Cardiac muscle cell (in vitro differentiated cells and primary cell): ENCODE measurements at regions not wholly inside any gene's neighbourhood (a gene's known extent, or its start where the extent isn't known, plus 50 kb on each side); places are given as distances from the start of the nearest gene placed in this dataset.

ENCODE experiments used
- DNase-seq, 2 donors: peaks; one replicate each; pipeline versions ENCODE4 v3.0.0 to v3.0.0-alpha.2; 2010 to 2017; ENCODE audit warnings: low read depth in 1 of 2, low spot score in 1 of 2
- H3K27ac ChIP-seq: fragments of 200-600 bp; sonication (generic); 2 replicates; pipeline ENCODE4 v1.5.1; 2016
- H3K27me3 ChIP-seq: fragments of 200-600 bp; sonication (generic); 2 replicates; pipeline ENCODE4 v1.6.0; 2016; ENCODE audit warnings: control low read depth
- H3K36me3 ChIP-seq: fragments of 200-600 bp; sonication (generic); 2 replicates; pipeline ENCODE4 v1.5.1; 2016; ENCODE audit warnings: control low read depth
- H3K4me1 ChIP-seq: fragments of 200-600 bp; sonication (generic); 2 replicates; pipeline ENCODE4 v1.8.1; 2017; ENCODE audit warnings: low read depth, mild to moderate bottlenecking, mixed run types
- H3K4me3 ChIP-seq: fragments of 200-600 bp; sonication (generic); 2 replicates; pipeline ENCODE4 v1.5.1; 2016; ENCODE audit warnings: mild to moderate bottlenecking
- H3K9me3 ChIP-seq: fragments of 200-600 bp; sonication (generic); 2 replicates; pipeline ENCODE4 v1.5.1; 2017; ENCODE audit warnings: low read depth, mild to moderate bottlenecking, control low read depth
- TF ChIP-seq, protein P1 (sequence below): IDR thresholded peaks from 2 replicates; pipeline ENCODE4 v1.5.1; 2012; ENCODE audit warnings: low read depth, mild to moderate bottlenecking, low read length

DNA sequence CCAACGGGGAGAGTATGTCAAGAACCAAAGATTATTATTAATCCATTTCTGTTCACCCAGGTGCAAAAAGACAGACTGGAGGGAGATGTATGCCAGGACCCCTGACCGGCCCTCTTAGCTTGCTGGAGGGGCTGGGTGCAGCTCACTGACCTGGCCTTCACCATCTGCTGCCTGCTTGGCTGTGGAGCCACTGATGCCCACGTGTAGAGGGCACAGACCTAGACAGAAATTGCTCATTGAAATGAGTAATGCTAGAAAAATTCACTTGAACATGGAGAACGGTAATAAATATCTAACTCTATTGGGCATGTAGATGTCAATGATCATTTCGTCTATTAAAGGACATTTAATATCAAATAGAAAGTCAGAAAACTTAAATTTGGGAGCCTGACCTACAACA is 58.8 kb upstream of the ERCC6L2 start:
- H3K36me3 ChIP-seq = peaks cover 3% of the 10 kb centered on the region
- H3K27ac ChIP-seq = no peak overlapping the region
- no peak overlapping the region for H3K4me3 ChIP-seq
- DNase-seq = no peak
- TF ChIP-seq, protein P1, sequence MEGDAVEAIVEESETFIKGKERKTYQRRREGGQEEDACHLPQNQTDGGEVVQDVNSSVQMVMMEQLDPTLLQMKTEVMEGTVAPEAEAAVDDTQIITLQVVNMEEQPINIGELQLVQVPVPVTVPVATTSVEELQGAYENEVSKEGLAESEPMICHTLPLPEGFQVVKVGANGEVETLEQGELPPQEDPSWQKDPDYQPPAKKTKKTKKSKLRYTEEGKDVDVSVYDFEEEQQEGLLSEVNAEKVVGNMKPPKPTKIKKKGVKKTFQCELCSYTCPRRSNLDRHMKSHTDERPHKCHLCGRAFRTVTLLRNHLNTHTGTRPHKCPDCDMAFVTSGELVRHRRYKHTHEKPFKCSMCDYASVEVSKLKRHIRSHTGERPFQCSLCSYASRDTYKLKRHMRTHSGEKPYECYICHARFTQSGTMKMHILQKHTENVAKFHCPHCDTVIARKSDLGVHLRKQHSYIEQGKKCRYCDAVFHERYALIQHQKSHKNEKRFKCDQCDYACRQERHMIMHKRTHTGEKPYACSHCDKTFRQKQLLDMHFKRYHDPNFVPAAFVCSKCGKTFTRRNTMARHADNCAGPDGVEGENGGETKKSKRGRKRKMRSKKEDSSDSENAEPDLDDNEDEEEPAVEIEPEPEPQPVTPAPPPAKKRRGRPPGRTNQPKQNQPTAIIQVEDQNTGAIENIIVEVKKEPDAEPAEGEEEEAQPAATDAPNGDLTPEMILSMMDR = no peak
- no peaks in the 10 kb centered on the region for H3K9me3 ChIP-seq
- H3K4me1 ChIP-seq = peaks cover 4% of the 10 kb centered on the region
- no peaks in the 10 kb centered on the region for H3K27me3 ChIP-seq

DNA sequence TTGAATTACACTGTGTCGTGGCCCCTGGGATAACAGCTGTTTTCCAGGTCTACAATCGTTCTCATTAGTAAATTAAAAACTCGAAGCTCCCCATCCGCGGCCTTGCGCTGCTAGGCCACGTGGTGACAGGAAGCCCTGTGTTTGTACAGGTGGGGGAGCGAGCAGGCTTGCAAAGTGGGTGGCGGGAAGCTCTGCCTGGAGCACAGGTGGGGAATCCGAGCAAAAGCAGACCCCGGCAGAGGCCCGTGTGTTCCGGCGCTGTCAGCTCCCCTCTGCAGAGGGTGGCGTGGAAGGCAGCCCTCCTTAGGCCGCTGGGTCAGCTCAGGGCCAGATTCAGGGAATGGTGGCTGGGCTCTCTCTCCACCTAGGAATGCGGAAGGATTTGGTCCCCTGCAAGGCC is 59.5 kb upstream of the ERCC6L2 start:
- no peaks in the 10 kb centered on the region for H3K9me3 ChIP-seq
- TF ChIP-seq, protein P1 = no peak
- H3K4me1 ChIP-seq = peaks cover 4% of the 10 kb centered on the region
- H3K4me3 ChIP-seq = no peak overlapping the region
- DNase-seq = no peak
- H3K27ac ChIP-seq = no peak overlapping the region
- H3K27me3 ChIP-seq = no peaks in the 10 kb centered on the region
- peaks cover 3% of the 10 kb centered on the region for H3K36me3 ChIP-seq

DNA sequence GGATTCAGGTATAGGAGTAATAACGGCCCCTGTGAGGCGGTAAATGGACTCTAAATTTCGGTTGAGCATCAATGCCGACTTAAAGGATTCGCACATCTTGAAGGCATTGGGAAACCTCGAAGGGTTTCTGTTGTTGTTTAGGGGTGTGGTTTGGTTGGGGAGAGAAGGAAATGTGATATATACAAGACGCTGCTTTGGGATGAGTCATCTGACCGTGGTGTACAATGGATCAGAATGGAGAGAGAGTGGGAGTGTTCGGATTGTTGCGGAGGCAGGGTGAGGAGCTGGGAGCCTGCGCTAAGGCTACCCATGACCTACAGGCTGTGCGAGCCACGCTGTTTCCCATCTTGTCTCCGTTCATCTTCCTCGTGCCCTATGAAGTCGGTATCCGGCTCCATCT is 60.4 kb upstream of the ERCC6L2 start:
- Histone ChIP-seq H3K36me3 (peaks cover 3% of the 10 kb centered on the region), H3K9me3 (no peaks in the 10 kb centered on the region), H3K27me3 (no peaks in the 10 kb centered on the region), H3K4me1 (peaks cover 4% of the 10 kb centered on the region), H3K4me3 (no peak overlapping the region), H3K27ac (no peak overlapping the region)
- peak in 1 of 2 donors; percentile 88 for DNase-seq
- TF ChIP-seq, protein P1 = no peak

DNA sequence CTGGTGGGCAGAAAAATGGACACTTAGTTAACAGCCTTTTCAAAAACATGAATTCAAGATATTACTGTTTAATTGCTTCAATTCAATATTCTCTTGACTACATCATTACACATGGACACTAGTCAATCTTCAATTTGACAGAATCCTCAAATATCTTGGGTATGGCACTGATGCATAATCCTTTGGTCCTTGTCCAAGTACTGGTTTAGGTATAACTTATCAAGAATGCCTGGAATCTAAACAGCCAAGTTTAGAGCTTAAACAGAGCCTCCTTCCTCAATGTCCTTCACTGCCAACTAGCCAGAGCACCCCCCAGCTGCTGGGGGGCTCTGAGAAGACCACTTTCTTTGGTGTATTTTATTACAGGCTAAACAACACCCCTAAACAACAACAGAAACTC is 61.6 kb upstream of the ERCC6L2 start:
- Histone ChIP-seq H3K27ac (no peak overlapping the region), H3K4me3 (no peak overlapping the region), H3K27me3 (no peaks in the 10 kb centered on the region), H3K4me1 (peaks cover 4% of the 10 kb centered on the region), H3K9me3 (no peaks in the 10 kb centered on the region), H3K36me3 (peaks cover 3% of the 10 kb centered on the region)
- peak in 1 of 2 donors; percentile 9 for DNase-seq
- TF ChIP-seq, protein P1 = no peak

DNA sequence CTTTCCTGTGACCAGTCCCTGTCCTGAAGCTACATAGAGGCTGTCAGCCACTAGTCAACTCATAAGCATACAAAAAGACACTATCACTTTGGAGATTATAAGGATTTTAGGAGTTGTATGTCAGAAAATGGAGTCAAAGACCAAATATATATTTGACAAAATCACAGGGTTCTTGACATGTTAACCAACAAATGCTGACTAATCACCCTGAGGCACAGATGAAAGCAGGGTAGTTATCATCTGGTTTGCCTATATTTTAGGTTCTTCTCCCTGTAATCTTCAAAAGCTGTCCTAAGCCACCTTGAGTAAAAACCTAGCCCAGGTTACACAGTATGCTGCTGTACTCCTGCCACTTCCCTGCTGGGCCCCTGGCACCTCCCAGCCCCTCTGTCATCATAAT is 64.7 kb upstream of the ERCC6L2 start:
- Histone ChIP-seq H3K4me1 (peaks cover 16% of the 10 kb centered on the region), H3K36me3 (peaks cover 3% of the 10 kb centered on the region), H3K4me3 (no peak overlapping the region), H3K27me3 (no peaks in the 10 kb centered on the region), H3K27ac (no peak overlapping the region), H3K9me3 (no peaks in the 10 kb centered on the region)
- TF ChIP-seq, protein P1 = no peak
- no peak for DNase-seq

DNA sequence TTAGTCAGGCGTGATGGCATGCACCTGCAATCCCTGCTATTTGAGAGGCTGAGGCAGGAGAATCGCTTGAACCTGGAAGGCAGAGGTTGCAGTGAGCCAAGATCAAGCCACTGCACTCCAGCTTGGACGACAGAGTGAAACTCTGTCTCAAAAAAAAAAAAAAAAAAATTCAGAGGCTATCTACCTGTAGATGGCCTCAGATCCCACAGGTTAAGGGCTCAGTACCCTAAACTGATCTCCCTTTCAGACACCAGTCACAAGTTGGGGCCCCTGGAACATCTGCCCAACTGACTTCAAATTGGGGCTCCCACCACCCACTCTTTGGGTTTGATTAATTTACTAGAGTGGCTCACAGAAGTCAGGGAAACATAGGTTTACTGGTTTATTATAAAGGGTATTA is 65.4 kb upstream of the ERCC6L2 start:
- no peak for DNase-seq
- TF ChIP-seq, protein P1 = no peak
- no peak overlapping the region for H3K27ac ChIP-seq

More for the DNA sequence above, 65.4 kb upstream of the ERCC6L2 start:
- Histone ChIP-seq H3K36me3 (peaks cover 3% of the 10 kb centered on the region), H3K27me3 (no peaks in the 10 kb centered on the region), H3K4me1 (peaks cover 16% of the 10 kb centered on the region), H3K9me3 (no peaks in the 10 kb centered on the region), H3K4me3 (no peak overlapping the region)
